ENCODE measurements at regions not wholly inside any gene's neighbourhood (a gene's known extent, or its start where the extent isn't known, plus 50 kb on each side); places are given as distances from the start of the nearest gene placed in this dataset.
"Not testable (repeated sequence)": the region's sequence is repeated elsewhere in the genome, so short reads cannot be mapped to it uniquely, and the experiment has no call there.

DNA sequence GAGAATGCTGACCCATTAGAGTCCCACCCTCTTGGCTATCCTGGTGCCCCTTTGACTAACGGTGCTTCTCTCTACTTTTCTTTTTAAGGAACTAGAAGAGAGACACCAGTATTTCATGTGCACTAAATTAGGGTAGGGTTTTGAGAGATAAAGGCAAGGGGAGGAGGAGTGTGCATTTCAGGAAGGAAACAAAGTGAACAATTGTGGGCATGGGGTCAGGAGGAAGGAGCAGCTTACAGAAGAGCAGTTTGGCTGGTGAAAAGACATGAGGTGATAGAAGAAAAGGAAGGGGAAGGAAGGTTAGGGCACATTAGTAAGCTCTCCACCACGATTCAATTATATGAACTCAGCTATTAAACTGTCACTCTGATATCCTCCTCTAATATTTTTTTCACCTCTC, 105.8 kb upstream of the CTAGE1 start:
- H3K4me1 ChIP-seq (ENCODE audit: control insufficient read depth, insufficient read depth, low read length) = no peaks in the 10 kb centered on the region
- no peaks in the 10 kb centered on the region for H3K9me3 ChIP-seq (ENCODE audit: control insufficient read depth, insufficient read depth, low read depth, low read length)
- no peaks in the 10 kb centered on the region for H3K27me3 ChIP-seq (ENCODE audit: control insufficient read depth, insufficient read depth, low read length)
- H3K27ac ChIP-seq (ENCODE audit: low read depth, low read length) = no peak overlapping the region
- no peak overlapping the region for H3K4me3 ChIP-seq (ENCODE audit: low read depth, low read length)
- no peaks in the 10 kb centered on the region for H3K36me3 ChIP-seq (ENCODE audit: control insufficient read depth, insufficient read depth, low read length)
- H3K9ac ChIP-seq (ENCODE audit: low read length) = no peak overlapping the region

DNA sequence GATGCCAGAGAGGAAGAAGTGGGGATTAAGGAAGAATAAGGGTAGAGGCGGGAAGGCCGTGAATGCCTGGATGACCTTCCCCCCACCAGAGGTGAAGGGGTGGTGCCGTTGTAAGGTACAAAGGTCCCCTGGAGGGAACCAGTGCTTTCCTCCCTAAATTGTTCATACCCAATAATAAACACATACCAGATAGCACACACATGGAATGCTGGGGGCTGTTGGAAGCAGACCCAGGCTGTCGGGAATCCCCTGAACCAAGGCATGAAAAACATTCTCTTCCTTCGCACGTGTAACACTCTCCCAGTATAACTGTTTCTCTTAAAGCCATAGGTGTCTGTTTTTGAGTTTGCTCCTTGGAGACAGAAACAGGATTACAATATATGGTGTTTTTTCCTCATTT, 107.1 kb upstream of the CTAGE1 start:
- H3K9me3 ChIP-seq (ENCODE audit: control insufficient read depth, insufficient read depth, low read depth, low read length) = no peaks in the 10 kb centered on the region
- H3K27ac ChIP-seq (ENCODE audit: low read depth, low read length) = no peak overlapping the region
- H3K4me1 ChIP-seq (ENCODE audit: control insufficient read depth, insufficient read depth, low read length) = no peaks in the 10 kb centered on the region
- H3K9ac ChIP-seq (ENCODE audit: low read length) = no peak overlapping the region
- no peaks in the 10 kb centered on the region for H3K27me3 ChIP-seq (ENCODE audit: control insufficient read depth, insufficient read depth, low read length)
- H3K36me3 ChIP-seq (ENCODE audit: control insufficient read depth, insufficient read depth, low read length) = no peaks in the 10 kb centered on the region
- no peak overlapping the region for H3K4me3 ChIP-seq (ENCODE audit: low read depth, low read length)

DNA sequence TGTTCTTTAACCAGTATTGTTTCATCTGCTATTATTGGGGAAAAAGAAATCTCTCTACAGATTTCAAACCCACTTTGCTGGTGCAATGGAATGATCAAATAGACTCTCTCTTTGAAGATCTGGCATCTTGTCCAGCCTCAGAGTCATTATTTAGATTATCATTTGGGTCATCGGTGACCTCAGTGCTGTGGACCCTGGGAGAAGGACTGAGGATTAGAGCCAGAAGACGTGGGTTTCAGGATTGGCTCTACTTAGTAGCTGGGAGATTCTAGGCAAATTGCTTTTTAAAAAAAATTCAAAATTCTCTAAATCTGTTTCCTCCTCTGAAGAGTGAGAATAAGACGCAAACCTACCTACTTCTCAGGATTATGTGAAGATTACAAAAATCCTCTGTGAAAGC, 107.6 kb upstream of the CTAGE1 start:
- no peaks in the 10 kb centered on the region for H3K9me3 ChIP-seq (ENCODE audit: control insufficient read depth, insufficient read depth, low read depth, low read length)
- no peaks in the 10 kb centered on the region for H3K36me3 ChIP-seq (ENCODE audit: control insufficient read depth, insufficient read depth, low read length)
- no peak overlapping the region for H3K9ac ChIP-seq (ENCODE audit: low read length)
- no peaks in the 10 kb centered on the region for H3K4me1 ChIP-seq (ENCODE audit: control insufficient read depth, insufficient read depth, low read length)
- no peak overlapping the region for H3K4me3 ChIP-seq (ENCODE audit: low read depth, low read length)
- H3K27ac ChIP-seq (ENCODE audit: low read depth, low read length) = no peak overlapping the region
- no peaks in the 10 kb centered on the region for H3K27me3 ChIP-seq (ENCODE audit: control insufficient read depth, insufficient read depth, low read length)

DNA sequence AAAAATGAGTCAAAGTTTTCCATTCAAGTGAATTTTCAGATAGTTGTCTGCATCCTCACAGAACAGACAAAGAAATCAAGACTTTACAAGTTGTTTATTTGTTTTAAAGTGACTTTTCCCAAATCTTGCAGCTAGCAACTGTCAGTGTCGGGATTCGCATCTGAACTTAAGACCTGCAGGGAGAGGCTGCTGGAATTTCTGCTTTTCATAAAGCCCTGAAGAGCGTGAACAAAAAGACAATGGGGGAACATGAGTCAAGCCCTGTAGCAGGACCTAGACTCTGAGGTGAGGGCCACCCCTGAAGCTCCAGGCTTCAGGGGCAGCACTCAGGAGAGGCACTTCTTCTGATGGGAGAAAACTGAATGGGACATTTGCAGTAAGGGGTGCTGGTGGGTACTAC, 108.2 kb upstream of the CTAGE1 start:
- Histone ChIP-seq H3K27ac (ENCODE audit: low read depth, low read length) (no peak overlapping the region), H3K4me3 (ENCODE audit: low read depth, low read length) (no peak overlapping the region), H3K9me3 (ENCODE audit: control insufficient read depth, insufficient read depth, low read depth, low read length) (no peaks in the 10 kb centered on the region), H3K9ac (ENCODE audit: low read length) (no peak overlapping the region), H3K4me1 (ENCODE audit: control insufficient read depth, insufficient read depth, low read length) (no peaks in the 10 kb centered on the region), H3K36me3 (ENCODE audit: control insufficient read depth, insufficient read depth, low read length) (no peaks in the 10 kb centered on the region), H3K27me3 (ENCODE audit: control insufficient read depth, insufficient read depth, low read length) (no peaks in the 10 kb centered on the region)

DNA sequence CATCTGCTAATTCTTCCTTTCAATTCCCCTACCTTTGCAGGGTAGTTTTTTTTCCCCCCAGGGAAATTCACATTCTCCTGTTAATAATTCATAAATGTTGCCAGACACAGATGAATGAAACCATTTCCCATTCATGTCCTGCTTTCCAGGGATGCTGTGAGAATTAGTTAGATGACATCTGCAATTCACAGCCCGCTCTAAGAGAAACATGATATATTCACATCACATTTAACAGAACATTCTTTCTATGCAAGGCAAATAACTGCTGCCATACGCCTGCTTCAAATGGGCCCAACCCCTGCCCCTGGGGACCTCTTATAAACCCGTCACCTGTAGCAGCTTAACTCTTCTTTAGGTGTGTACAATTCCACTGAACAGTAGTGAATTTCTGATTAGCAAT, 110.6 kb upstream of the CTAGE1 start:
- Histone ChIP-seq H3K36me3 (ENCODE audit: control insufficient read depth, insufficient read depth, low read length) (no peaks in the 10 kb centered on the region), H3K27me3 (ENCODE audit: control insufficient read depth, insufficient read depth, low read length) (no peaks in the 10 kb centered on the region), H3K4me1 (ENCODE audit: control insufficient read depth, insufficient read depth, low read length) (no peaks in the 10 kb centered on the region), H3K4me3 (ENCODE audit: low read depth, low read length) (no peak overlapping the region), H3K27ac (ENCODE audit: low read depth, low read length) (no peak overlapping the region), H3K9ac (ENCODE audit: low read length) (no peak overlapping the region), H3K9me3 (ENCODE audit: control insufficient read depth, insufficient read depth, low read depth, low read length) (no peaks in the 10 kb centered on the region)

DNA sequence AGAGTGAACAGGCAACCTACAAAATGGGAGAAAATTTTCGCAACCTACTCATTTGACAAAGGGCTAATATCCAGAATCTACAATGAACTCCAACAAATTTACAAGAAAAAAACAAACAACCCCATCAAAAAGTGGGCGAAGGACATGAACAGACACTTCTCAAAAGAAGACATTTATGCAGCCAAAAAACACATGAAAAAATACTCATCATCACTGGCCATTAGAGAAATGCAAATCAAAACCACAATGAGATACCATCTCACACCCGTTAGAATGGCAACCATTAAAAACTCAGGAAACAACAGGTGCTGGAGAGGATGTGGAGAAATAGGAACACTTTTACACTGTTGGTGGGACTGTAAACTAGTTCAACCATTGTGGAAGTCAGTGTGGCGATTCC, 117.0 kb upstream of the CTAGE1 start:
- H3K27ac ChIP-seq (ENCODE audit: low read depth, low read length); H3K9me3 ChIP-seq (ENCODE audit: control insufficient read depth, insufficient read depth, low read depth, low read length); H3K4me1 ChIP-seq (ENCODE audit: control insufficient read depth, insufficient read depth, low read length): not testable (repeated sequence)

DNA sequence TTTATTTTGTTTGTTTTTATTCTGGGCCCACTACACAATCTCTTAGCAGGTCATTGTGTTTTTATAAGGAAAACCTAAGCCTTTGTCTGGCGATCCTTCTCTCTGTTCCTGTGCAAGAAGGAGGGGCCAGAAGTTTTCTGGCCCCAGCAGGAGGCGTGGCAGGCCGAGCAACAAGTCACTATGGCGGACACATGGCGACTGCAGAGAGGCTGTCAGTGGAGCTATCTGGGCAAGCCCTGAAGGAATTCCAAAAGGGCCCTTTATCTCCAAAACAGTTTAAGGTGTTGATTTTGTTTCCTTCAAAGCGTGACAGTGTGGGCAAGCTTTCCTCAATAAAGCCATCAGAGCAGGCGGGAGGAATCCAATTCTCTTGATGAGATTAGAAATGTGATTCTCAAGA, 118.8 kb upstream of the CTAGE1 start:
- Histone ChIP-seq H3K9ac (ENCODE audit: low read length) (no peak overlapping the region), H3K27me3 (ENCODE audit: control insufficient read depth, insufficient read depth, low read length) (no peaks in the 10 kb centered on the region), H3K9me3 (ENCODE audit: control insufficient read depth, insufficient read depth, low read depth, low read length) (no peaks in the 10 kb centered on the region)

More for the DNA sequence above, 117.0 kb upstream of the CTAGE1 start:
- not testable (repeated sequence) for H3K4me3 ChIP-seq (ENCODE audit: low read depth, low read length); H3K36me3 ChIP-seq (ENCODE audit: control insufficient read depth, insufficient read depth, low read length); H3K9ac ChIP-seq (ENCODE audit: low read length); H3K27me3 ChIP-seq (ENCODE audit: control insufficient read depth, insufficient read depth, low read length)

DNA sequence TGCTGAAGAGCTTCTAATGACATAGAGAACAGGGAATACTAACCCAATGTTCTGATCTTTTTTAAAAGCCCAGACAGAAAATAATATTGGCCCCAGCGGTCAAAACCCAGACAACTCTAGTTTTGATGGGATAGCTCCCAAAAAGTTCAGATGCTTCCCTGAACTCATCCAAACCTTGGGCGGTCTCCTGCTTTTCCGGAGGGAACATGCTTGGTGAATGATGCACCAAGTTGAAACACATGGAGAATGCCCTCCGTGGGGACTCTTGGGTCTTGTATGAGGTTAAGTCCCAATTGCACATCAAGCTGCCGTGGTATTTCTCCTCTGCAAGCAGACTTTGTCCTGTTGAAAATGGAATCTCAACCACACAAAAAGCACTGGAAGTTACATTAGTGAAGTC, 120.7 kb upstream of the CTAGE1 start:
- Histone ChIP-seq H3K27me3 (ENCODE audit: control insufficient read depth, insufficient read depth, low read length) (no peaks in the 10 kb centered on the region), H3K9me3 (ENCODE audit: control insufficient read depth, insufficient read depth, low read depth, low read length) (no peaks in the 10 kb centered on the region), H3K9ac (ENCODE audit: low read length) (no peak overlapping the region), H3K27ac (ENCODE audit: low read depth, low read length) (no peak overlapping the region), H3K4me3 (ENCODE audit: low read depth, low read length) (no peak overlapping the region), H3K36me3 (ENCODE audit: control insufficient read depth, insufficient read depth, low read length) (no peaks in the 10 kb centered on the region), H3K4me1 (ENCODE audit: control insufficient read depth, insufficient read depth, low read length) (no peaks in the 10 kb centered on the region; the same call in 1 of the 2 replicates)

More for the DNA sequence above, 118.8 kb upstream of the CTAGE1 start:
- Histone ChIP-seq H3K27ac (ENCODE audit: low read depth, low read length) (no peak overlapping the region), H3K36me3 (ENCODE audit: control insufficient read depth, insufficient read depth, low read length) (no peaks in the 10 kb centered on the region), H3K4me1 (ENCODE audit: control insufficient read depth, insufficient read depth, low read length) (no peaks in the 10 kb centered on the region; the same call in 1 of the 2 replicates), H3K4me3 (ENCODE audit: low read depth, low read length) (no peak overlapping the region)

DNA sequence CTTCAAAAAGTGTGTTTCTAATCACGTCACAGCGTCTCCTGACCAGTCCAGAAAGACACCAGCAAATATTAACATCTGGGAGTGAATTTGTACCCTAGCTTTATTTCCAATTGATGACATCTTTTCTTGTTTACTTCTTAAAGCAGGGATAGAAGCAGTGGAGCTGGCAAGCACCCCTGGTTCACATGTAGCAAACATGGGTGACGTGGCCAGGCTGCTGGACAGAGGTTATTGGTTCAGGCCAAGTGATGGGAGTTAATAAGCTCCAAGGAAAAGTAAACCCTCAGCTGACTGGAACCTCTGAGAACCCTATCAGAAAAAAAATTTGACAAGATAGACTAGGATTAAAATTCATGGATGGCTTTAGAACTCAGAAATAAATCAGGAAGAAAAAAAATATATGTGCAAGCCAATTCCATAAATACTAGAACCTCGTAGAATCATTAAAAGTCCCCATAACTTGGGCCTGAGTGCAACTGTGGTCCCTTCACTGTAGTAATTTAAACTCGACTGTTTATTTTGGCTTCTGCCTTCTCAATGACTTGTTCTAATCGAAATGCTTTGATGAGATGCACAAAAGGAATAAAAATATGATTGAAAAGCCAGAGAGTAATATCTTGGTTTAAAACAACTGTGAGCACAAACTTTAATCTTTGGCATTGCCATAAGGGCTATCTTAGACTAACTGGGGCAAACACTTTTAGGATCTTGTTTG, 121.5 kb upstream of the CTAGE1 start:
- Histone ChIP-seq H3K36me3 (ENCODE audit: control insufficient read depth, insufficient read depth, low read length) (no peaks in the 10 kb centered on the region), H3K9ac (ENCODE audit: low read length) (no peak overlapping the region), H3K4me1 (ENCODE audit: control insufficient read depth, insufficient read depth, low read length) (no peaks in the 10 kb centered on the region; the same call in 1 of the 2 replicates)

DNA sequence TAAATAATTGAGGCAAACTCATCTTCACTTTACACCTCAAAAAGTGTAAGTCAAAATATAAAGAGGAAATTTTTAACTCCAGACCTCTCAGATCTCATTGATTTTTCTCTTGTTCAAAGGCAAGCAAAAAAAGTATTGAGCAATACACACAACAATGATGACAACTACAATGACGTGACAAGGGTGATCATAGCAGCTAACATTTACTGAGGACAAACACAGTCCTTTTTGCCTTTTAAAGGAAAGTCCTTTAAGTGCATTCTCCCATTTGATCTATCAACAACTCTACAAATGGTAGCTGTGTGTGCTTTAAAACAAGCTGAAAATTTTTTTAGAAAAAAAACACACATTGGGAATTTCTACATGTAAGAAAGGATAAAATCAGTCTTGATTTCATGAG, 123.5 kb upstream of the CTAGE1 start:
- no peaks in the 10 kb centered on the region for H3K27me3 ChIP-seq (ENCODE audit: control insufficient read depth, insufficient read depth, low read length)
- no peak overlapping the region for H3K4me3 ChIP-seq (ENCODE audit: low read depth, low read length)
- H3K4me1 ChIP-seq (ENCODE audit: control insufficient read depth, insufficient read depth, low read length) = no peaks in the 10 kb centered on the region; the same call in 1 of the 2 replicates
- no peaks in the 10 kb centered on the region for H3K36me3 ChIP-seq (ENCODE audit: control insufficient read depth, insufficient read depth, low read length)
- H3K9me3 ChIP-seq (ENCODE audit: control insufficient read depth, insufficient read depth, low read depth, low read length) = no peaks in the 10 kb centered on the region
- H3K9ac ChIP-seq (ENCODE audit: low read length) = no peak overlapping the region
- no peak overlapping the region for H3K27ac ChIP-seq (ENCODE audit: low read depth, low read length)

More for the DNA sequence above, 121.5 kb upstream of the CTAGE1 start:
- H3K9me3 ChIP-seq (ENCODE audit: control insufficient read depth, insufficient read depth, low read depth, low read length) = no peaks in the 10 kb centered on the region
- no peak overlapping the region for H3K4me3 ChIP-seq (ENCODE audit: low read depth, low read length)
- H3K27me3 ChIP-seq (ENCODE audit: control insufficient read depth, insufficient read depth, low read length) = no peaks in the 10 kb centered on the region
- no peak overlapping the region for H3K27ac ChIP-seq (ENCODE audit: low read depth, low read length)

DNA sequence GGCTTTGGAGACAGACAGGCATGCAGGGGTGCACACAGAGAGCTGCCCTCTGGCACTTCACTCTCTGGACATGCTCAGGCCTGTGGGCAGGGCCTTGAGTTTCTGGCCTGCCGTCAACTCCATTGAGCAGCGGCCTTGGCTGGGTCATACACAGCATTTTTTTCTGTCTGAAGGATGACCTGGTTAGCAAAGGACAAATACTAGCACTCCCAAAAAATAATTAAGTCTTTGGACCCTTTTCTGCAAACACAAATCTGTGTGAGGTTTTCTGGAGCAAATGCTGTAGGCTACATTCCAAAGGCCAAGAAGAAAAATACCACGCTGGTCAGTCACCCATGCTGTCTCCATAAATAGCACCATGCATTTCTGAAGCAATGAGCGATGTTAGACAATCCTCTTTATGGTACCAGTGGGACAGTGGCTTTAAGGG, 124.7 kb upstream of the CTAGE1 start:
- Histone ChIP-seq H3K9ac (ENCODE audit: low read length) (no peak overlapping the region), H3K4me1 (ENCODE audit: control insufficient read depth, insufficient read depth, low read length) (peaks cover 3% of the 10 kb centered on the region; the same call in 1 of the 2 replicates), H3K27ac (ENCODE audit: low read depth, low read length) (no peak overlapping the region), H3K9me3 (ENCODE audit: control insufficient read depth, insufficient read depth, low read depth, low read length) (no peaks in the 10 kb centered on the region), H3K27me3 (ENCODE audit: control insufficient read depth, insufficient read depth, low read length) (no peaks in the 10 kb centered on the region), H3K4me3 (ENCODE audit: low read depth, low read length) (no peak overlapping the region), H3K36me3 (ENCODE audit: control insufficient read depth, insufficient read depth, low read length) (no peaks in the 10 kb centered on the region)
